ENCODE measurements at regions not wholly inside any gene's neighbourhood (a gene's known extent, or its start where the extent isn't known, plus 50 kb on each side); places are given as distances from the start of the nearest gene placed in this dataset.

- DNase-seq, result no peak
Observed at GRCh38 chr10:4332764-4333458, 493.1 kb upstream of the AKR1E2 start.

GRCh38 chr10:4331150-4331549 is 494.9 kb upstream of the AKR1E2 start:
- DNase-seq, result no peak

GRCh38 chr10:4330636-4331035 is 495.4 kb upstream of the AKR1E2 start:
- DNase-seq, result no peak

- no peak for DNase-seq
Observed at GRCh38 chr10:4329225-4329624, 496.8 kb upstream of the AKR1E2 start.

GRCh38 chr10:4326647-4327046 is 499.4 kb upstream of the AKR1E2 start:
- DNase-seq, result no peak

- no peak for DNase-seq
Observed at GRCh38 chr10:4319870-4320367, 506.1 kb upstream of the AKR1E2 start.

- no peak for DNase-seq
Observed at GRCh38 chr10:4316161-4316810, 509.7 kb upstream of the AKR1E2 start.

- no peak for DNase-seq
Observed at GRCh38 chr10:4315551-4315950, 510.5 kb upstream of the AKR1E2 start.

GRCh38 chr10:4313051-4313450 is 513.0 kb upstream of the AKR1E2 start:
- DNase-seq, result no peak

GRCh38 chr10:4312051-4312835 is 513.8 kb upstream of the AKR1E2 start:
- no peak for DNase-seq

GRCh38 chr10:4310172-4310571 is 515.8 kb upstream of the AKR1E2 start:
- DNase-seq, result no peak

GRCh38 chr10:4307910-4308309 is 518.1 kb upstream of the AKR1E2 start:
- DNase-seq, result no peak

GRCh38 chr10:4306871-4307270 is 519.1 kb upstream of the AKR1E2 start:
- no peak for DNase-seq

- DNase-seq, result no peak
Observed at GRCh38 chr10:4303045-4303444, 518.0 kb upstream of the KLF6 start.

GRCh38 chr10:4301291-4302045 is 516.5 kb upstream of the KLF6 start:
- no peak for DNase-seq

- DNase-seq, result no peak
Observed at GRCh38 chr10:4296161-4296560, 511.2 kb upstream of the KLF6 start.

GRCh38 chr10:4294996-4295792 is 510.2 kb upstream of the KLF6 start:
- no peak for DNase-seq

- DNase-seq, result no peak
Observed at GRCh38 chr10:4294271-4294670, 509.3 kb upstream of the KLF6 start.

- no peak for DNase-seq
Observed at GRCh38 chr10:4291990-4292389, 507.0 kb upstream of the KLF6 start.

- DNase-seq, result no peak
Observed at GRCh38 chr10:4285121-4285520, 500.1 kb upstream of the KLF6 start.

- no peak for DNase-seq
Observed at GRCh38 chr10:4283846-4284610, 499.0 kb upstream of the KLF6 start.

Measured in stimulated activated CD8-positive, alpha-beta memory T cell treated with anti-CD3 and anti-CD28 coated beads, Interleukin-4, amount 100 ng/mL, for 48 hours (primary cell).